Bronchial epithelial cell (primary cell): ENCODE measurements at regions not wholly inside any gene's neighbourhood (a gene's known extent, or its start where the extent isn't known, plus 50 kb on each side); places are given as distances from the start of the nearest gene placed in this dataset.

ENCODE experiments used
- DNase-seq: peaks from one replicate; pipeline ENCODE4 v3.0.0-alpha.2; 2010; ENCODE audit warnings: low read depth
- FAIRE-seq: peaks from 2 replicates; lab custom pipeline; 2011; peaks lifted over from hg19 to GRCh38; lab: Jason Lieb, UNC
- H3K27me3 ChIP-seq: 2 replicates; pipeline ENCODE4 v1.5.1; 2011; ENCODE audit warnings: low read length; ENCODE audit not compliant: control insufficient read depth, insufficient read depth
- H3K36me3 ChIP-seq: 2 replicates; pipeline ENCODE4 v1.5.1; 2011; ENCODE audit warnings: low read length; ENCODE audit not compliant: control insufficient read depth, insufficient read depth
- H3K4me3 ChIP-seq: 2 replicates; pipeline ENCODE4 v1.5.1; 2011; ENCODE audit warnings: mild to moderate bottlenecking, low read depth, low read length, control low read depth
- CTCF ChIP-seq: IDR thresholded peaks from 2 replicates; pipeline ENCODE4 v1.5.1; 2011; ENCODE audit warnings: mild to moderate bottlenecking, moderate library complexity, low read length, control low read depth, inconsistent platforms; ENCODE audit not compliant: insufficient read depth, severe bottlenecking

- DNase-seq (no peak), FAIRE-seq (no peak)
- TF ChIP-seq CTCF = no peak
- no peaks in the 10 kb centered on the region for H3K36me3 ChIP-seq
- no peaks in the 10 kb centered on the region for H3K27me3 ChIP-seq
- no peak overlapping the region for H3K4me3 ChIP-seq
Observed at GRCh38 chr10:113284635-113285034, 268.2 kb upstream of the HABP2 start.

GRCh38 chr10:113285305-113285704 is 267.5 kb upstream of the HABP2 start:
- FAIRE-seq = no peak
- DNase-seq = no peak
- Histone ChIP-seq H3K4me3 (no peak overlapping the region), H3K27me3 (no peaks in the 10 kb centered on the region), H3K36me3 (no peaks in the 10 kb centered on the region)
- TF ChIP-seq CTCF = no peak

- Histone ChIP-seq H3K27me3 (no peaks in the 10 kb centered on the region), H3K36me3 (no peaks in the 10 kb centered on the region), H3K4me3 (no peak overlapping the region)
- no peak for FAIRE-seq
- no peak for TF ChIP-seq CTCF
- no peak for DNase-seq
Observed at GRCh38 chr10:113287592-113287991, 265.3 kb upstream of the HABP2 start.

GRCh38 chr10:113290137-113290536 is 262.7 kb upstream of the HABP2 start:
- FAIRE-seq = no peak

GRCh38 chr10:113291413-113291812 is 261.4 kb upstream of the HABP2 start:
- Histone ChIP-seq H3K4me3 (no peak overlapping the region), H3K27me3 (no peaks in the 10 kb centered on the region), H3K36me3 (no peaks in the 10 kb centered on the region)
- TF ChIP-seq CTCF = no peak
- no peak for DNase-seq
- no peak for FAIRE-seq

More at GRCh38 chr10:113290137-113290536, 262.7 kb upstream of the HABP2 start:
- DNase-seq = no peak
- Histone ChIP-seq H3K4me3 (no peak overlapping the region), H3K27me3 (no peaks in the 10 kb centered on the region), H3K36me3 (no peaks in the 10 kb centered on the region)
- TF ChIP-seq CTCF = no peak

- no peak for DNase-seq
- no peak for FAIRE-seq
- TF ChIP-seq CTCF = no peak
- Histone ChIP-seq H3K27me3 (no peaks in the 10 kb centered on the region), H3K36me3 (no peaks in the 10 kb centered on the region), H3K4me3 (no peak overlapping the region)
Observed at GRCh38 chr10:113292086-113292485, 260.8 kb upstream of the HABP2 start.
